H9 (cell line): ENCODE measurements at regions not wholly inside any gene's neighbourhood (a gene's known extent, or its start where the extent isn't known, plus 50 kb on each side); places are given as distances from the start of the nearest gene placed in this dataset.

Experiments used
- DNase-seq: peaks from one replicate; pipeline ENCODE4 v3.0.0-alpha.2; 2017
- H2AFZ ChIP-seq: one replicate; pipeline ENCODE4 v1.6.1; 2013; ENCODE audit warnings: mild to moderate bottlenecking, low read length, control low read depth, moderate library complexity
- H2AK5ac ChIP-seq: 2 replicates; pipeline ENCODE4 v1.6.1; 2013; ENCODE audit warnings: low read length, control low read depth, mixed read lengths; ENCODE audit not compliant: insufficient read length
- H2BK120ac ChIP-seq: one replicate; pipeline ENCODE4 v1.6.1; 2013; ENCODE audit warnings: low read depth, mild to moderate bottlenecking, low read length, control low read depth, inconsistent platforms; ENCODE audit not compliant: poor library complexity, severe bottlenecking
- H2BK12ac ChIP-seq: 2 replicates; pipeline ENCODE4 v1.6.1; 2013; ENCODE audit warnings: low read length, control low read depth, mixed read lengths, low read depth; ENCODE audit not compliant: insufficient read length
- H2BK15ac ChIP-seq: 2 replicates; pipeline ENCODE4 v1.6.1; 2013; ENCODE audit warnings: low read depth, low read length, control low read depth
- H2BK20ac ChIP-seq: one replicate; pipeline ENCODE4 v1.6.1; 2013; ENCODE audit warnings: low read depth, mild to moderate bottlenecking, low read length, control low read depth, inconsistent platforms; ENCODE audit not compliant: poor library complexity, severe bottlenecking
- H2BK5ac ChIP-seq: 2 replicates; pipeline ENCODE4 v1.6.1; 2013; ENCODE audit warnings: low read length, control low read depth, mixed read lengths; ENCODE audit not compliant: insufficient read length
- H3K14ac ChIP-seq: 2 replicates; pipeline ENCODE4 v1.6.1; 2013; ENCODE audit warnings: low read length, control low read depth; ENCODE audit not compliant: insufficient read depth
- H3K18ac ChIP-seq: 2 replicates; pipeline ENCODE4 v1.6.1; 2013; ENCODE audit warnings: low read depth, mild to moderate bottlenecking, mixed read lengths, low read length, control low read depth; ENCODE audit not compliant: insufficient read length
- H3K23ac ChIP-seq: 2 replicates; pipeline ENCODE4 v1.6.1; 2013; ENCODE audit warnings: low read length, control low read depth, mixed read lengths, low read depth; ENCODE audit not compliant: insufficient read length
- H3K23me2 ChIP-seq: 2 replicates; pipeline ENCODE4 v1.6.1; 2013; ENCODE audit warnings: low read depth, mild to moderate bottlenecking, mixed read lengths, low read length, control low read depth; ENCODE audit not compliant: insufficient read length, poor library complexity, severe bottlenecking
- H3K27ac ChIP-seq: 2 replicates; pipeline ENCODE4 v1.5.1; 2013; ENCODE audit warnings: low read length, control low read depth, mixed read lengths, low read depth; ENCODE audit not compliant: insufficient read length
- H3K27me3 ChIP-seq: 2 replicates; pipeline ENCODE4 v1.6.1; 2013; ENCODE audit warnings: low read length, control low read depth, inconsistent platforms; ENCODE audit not compliant: insufficient read depth
- H3K4ac ChIP-seq: 2 replicates; pipeline ENCODE4 v1.6.1; 2013; ENCODE audit warnings: low read depth, mild to moderate bottlenecking, control low read depth, inconsistent platforms, low read length, moderate library complexity
- H3K4me1 ChIP-seq: 2 replicates; pipeline ENCODE4 v1.6.1; 2013; ENCODE audit warnings: low read length, control low read depth, inconsistent platforms; ENCODE audit not compliant: insufficient read depth
- H3K4me2 ChIP-seq: 2 replicates; pipeline ENCODE4 v1.6.1; 2013; ENCODE audit warnings: low read length, control low read depth, mixed read lengths; ENCODE audit not compliant: insufficient read length, insufficient read depth
- H3K56ac ChIP-seq: 2 replicates; pipeline ENCODE4 v1.6.1; 2013; ENCODE audit warnings: low read depth, mild to moderate bottlenecking, mixed read lengths, low read length, control low read depth; ENCODE audit not compliant: insufficient read length
- H3K79me1 ChIP-seq: 2 replicates; pipeline ENCODE4 v1.6.1; 2013; ENCODE audit warnings: low read depth, mild to moderate bottlenecking, moderate library complexity, low read length, control low read depth, inconsistent platforms; ENCODE audit not compliant: insufficient read depth, poor library complexity, severe bottlenecking
- H3K79me2 ChIP-seq: 2 replicates; pipeline ENCODE4 v1.6.1; 2013; ENCODE audit warnings: low read length, control low read depth, inconsistent platforms; ENCODE audit not compliant: insufficient read depth
- H3K9ac ChIP-seq: 2 replicates; pipeline ENCODE4 v1.6.1; 2013; ENCODE audit warnings: low read length, control low read depth, mixed read lengths; ENCODE audit not compliant: insufficient read length; ENCODE audit errors: extremely low read depth
- H3K9me3 ChIP-seq: one replicate; pipeline ENCODE4 v1.6.1; 2013; ENCODE audit warnings: low read depth, low read length, inconsistent platforms; ENCODE audit not compliant: control insufficient read depth
- H3T11ph ChIP-seq: one replicate; pipeline ENCODE4 v1.6.1; 2013; ENCODE audit warnings: mild to moderate bottlenecking, low read length, control low read depth, inconsistent platforms
- H4K20me1 ChIP-seq: one replicate; pipeline ENCODE4 v1.6.1; 2013; ENCODE audit not compliant: control insufficient read depth, insufficient read length, insufficient read depth
- H4K5ac ChIP-seq: 2 replicates; pipeline ENCODE4 v1.6.1; 2013; ENCODE audit warnings: low read depth, mild to moderate bottlenecking, mixed read lengths, low read length, control low read depth; ENCODE audit not compliant: insufficient read length
- H4K8ac ChIP-seq: replicated peaks from 2 replicates; pipeline ENCODE4 v1.6.1; 2013; ENCODE audit warnings: low read length, control low read depth, mixed read lengths, low read depth; ENCODE audit not compliant: insufficient read length
- H4K91ac ChIP-seq: 2 replicates; pipeline ENCODE4 v1.6.1; 2013; ENCODE audit warnings: low read depth, mild to moderate bottlenecking, moderate library complexity, mixed read lengths, low read length, control low read depth; ENCODE audit not compliant: insufficient read length
- H3K27ac Mint-ChIP-seq, 3 experiments: 2 replicates in 2 of 3; 3 replicates in 1 of 3; pipeline ENCODE4 v1.8.0; 2020 to 2021; ENCODE audit warnings: mixed read lengths in 3 of 3, mild to moderate bottlenecking in 1 of 3, moderate library complexity in 1 of 3
- H3K27me3 Mint-ChIP-seq: 2 replicates; pipeline ENCODE4 v1.8.0; 2021; ENCODE audit warnings: low read depth, mild to moderate bottlenecking, moderate library complexity, mixed read lengths
- H3K36me3 Mint-ChIP-seq, 3 experiments: 2 replicates in 2 of 3; 3 replicates in 1 of 3; pipeline ENCODE4 v1.8.0; 2020 to 2021; ENCODE audit warnings: low read depth in 3 of 3, mixed read lengths in 3 of 3; ENCODE audit not compliant: insufficient read depth in 1 of 3
- H3K4me1 Mint-ChIP-seq, 2 experiments: 2 replicates each; pipeline ENCODE4 v1.8.0; 2020; ENCODE audit warnings: mixed read lengths in 2 of 2
- H3K4me3 Mint-ChIP-seq, 2 experiments: 2 replicates in 1 of 2; 3 replicates in 1 of 2; pipeline ENCODE4 v1.8.0; 2020 to 2021; ENCODE audit warnings: mild to moderate bottlenecking in 2 of 2, mixed read lengths in 2 of 2, moderate library complexity in 1 of 2
- H3K9me3 Mint-ChIP-seq, 2 experiments: 2 replicates in 1 of 2; 3 replicates in 1 of 2; pipeline ENCODE4 v1.8.0; 2020; ENCODE audit warnings: mild to moderate bottlenecking in 2 of 2, mixed read lengths in 2 of 2, moderate library complexity in 1 of 2
- CTCF ChIP-seq: fragments of 200-600 bp; sonication (generic); conservative IDR thresholded peaks from 3 replicates; pipeline ENCODE4 v1.8.0; 2021; ENCODE audit warnings: antibody characterized with exemption, mild to moderate bottlenecking
- WGBS: extraction: QIAGEN DNeasy Blood & Tissue Kit; methylation state at CpG from one replicate; pipeline ENCODE4 v1.1.7; 2013; ENCODE audit warnings: missing lambda C conversion rate, low lambda C conversion rate, mixed read lengths; ENCODE audit not compliant: insufficient read length; ENCODE audit errors: extremely low coverage; 5-methylcytosine and 5-hydroxymethylcytosine counted together

- Histone ChIP-seq H2AK5ac (no peak overlapping the region), H4K8ac (no peak overlapping the region), H4K20me1 (no peaks in the 10 kb centered on the region), H3K4me1 (peaks cover 2% of the 10 kb centered on the region; the same call in 1 of the 2 replicates), H2AFZ (no peak overlapping the region), H3K23ac (no peak overlapping the region), H3K79me1 (no peaks in the 10 kb centered on the region), H3K79me2 (no peaks in the 10 kb centered on the region), H3K27ac (no peak overlapping the region), H3K27me3 (no peaks in the 10 kb centered on the region), H3K9me3 (no peaks in the 10 kb centered on the region), H4K5ac (no peak overlapping the region), H3K14ac (no peak overlapping the region), H3K4ac (no peak overlapping the region), H3K18ac (no peak overlapping the region), H2BK12ac (no peak overlapping the region), H4K91ac (no peak overlapping the region), H3K56ac (no peak overlapping the region), H2BK120ac (no peak overlapping the region), H3K23me2 (no peaks in the 10 kb centered on the region), H2BK15ac (no peak overlapping the region), H3K9ac (no peak overlapping the region), H3K4me2 (no peak overlapping the region), H2BK5ac (no peak overlapping the region), H2BK20ac (no peak overlapping the region), H3T11ph (no peak overlapping the region)
- peak overlapping the region in 1 of 3 experiments; percentile 31; a peak in 1 of 7 replicates for H3K27ac Mint-ChIP-seq
- no peaks in the 10 kb centered on the region for H3K9me3 Mint-ChIP-seq
- TF ChIP-seq CTCF, result no peak
- H3K4me1 Mint-ChIP-seq, result no peaks in the 10 kb centered on the region; a peak in 1 of 4 replicates
- no peaks in the 10 kb centered on the region for H3K36me3 Mint-ChIP-seq
- WGBS, result no CpG with 5 or more reads among the region's 7 CpGs
- DNase-seq, result no peak
- H3K27me3 Mint-ChIP-seq, result no peaks in the 10 kb centered on the region
- H3K4me3 Mint-ChIP-seq, result no peak overlapping the region
Observed at GRCh38 chr9:101893661-101894646, 155.5 kb upstream of the GRIN3A start.
